H9 (cell line): ENCODE measurements at regions not wholly inside any gene's neighbourhood (a gene's known extent, or its start where the extent isn't known, plus 50 kb on each side); places are given as distances from the start of the nearest gene placed in this dataset.

Experiments used
- DNase-seq: peaks from one replicate; pipeline ENCODE4 v3.0.0-alpha.2; 2017
- H2AFZ ChIP-seq: one replicate; pipeline ENCODE4 v1.6.1; 2013; ENCODE audit warnings: mild to moderate bottlenecking, low read length, control low read depth, moderate library complexity
- H2AK5ac ChIP-seq: 2 replicates; pipeline ENCODE4 v1.6.1; 2013; ENCODE audit warnings: low read length, control low read depth, mixed read lengths; ENCODE audit not compliant: insufficient read length
- H2BK120ac ChIP-seq: one replicate; pipeline ENCODE4 v1.6.1; 2013; ENCODE audit warnings: low read depth, mild to moderate bottlenecking, low read length, control low read depth, inconsistent platforms; ENCODE audit not compliant: poor library complexity, severe bottlenecking
- H2BK12ac ChIP-seq: 2 replicates; pipeline ENCODE4 v1.6.1; 2013; ENCODE audit warnings: low read length, control low read depth, mixed read lengths, low read depth; ENCODE audit not compliant: insufficient read length
- H2BK15ac ChIP-seq: 2 replicates; pipeline ENCODE4 v1.6.1; 2013; ENCODE audit warnings: low read depth, low read length, control low read depth
- H2BK20ac ChIP-seq: one replicate; pipeline ENCODE4 v1.6.1; 2013; ENCODE audit warnings: low read depth, mild to moderate bottlenecking, low read length, control low read depth, inconsistent platforms; ENCODE audit not compliant: poor library complexity, severe bottlenecking
- H2BK5ac ChIP-seq: 2 replicates; pipeline ENCODE4 v1.6.1; 2013; ENCODE audit warnings: low read length, control low read depth, mixed read lengths; ENCODE audit not compliant: insufficient read length
- H3K14ac ChIP-seq: 2 replicates; pipeline ENCODE4 v1.6.1; 2013; ENCODE audit warnings: low read length, control low read depth; ENCODE audit not compliant: insufficient read depth
- H3K18ac ChIP-seq: 2 replicates; pipeline ENCODE4 v1.6.1; 2013; ENCODE audit warnings: low read depth, mild to moderate bottlenecking, mixed read lengths, low read length, control low read depth; ENCODE audit not compliant: insufficient read length
- H3K23ac ChIP-seq: 2 replicates; pipeline ENCODE4 v1.6.1; 2013; ENCODE audit warnings: low read length, control low read depth, mixed read lengths, low read depth; ENCODE audit not compliant: insufficient read length
- H3K23me2 ChIP-seq: 2 replicates; pipeline ENCODE4 v1.6.1; 2013; ENCODE audit warnings: low read depth, mild to moderate bottlenecking, mixed read lengths, low read length, control low read depth; ENCODE audit not compliant: insufficient read length, poor library complexity, severe bottlenecking
- H3K27ac ChIP-seq: 2 replicates; pipeline ENCODE4 v1.5.1; 2013; ENCODE audit warnings: low read length, control low read depth, mixed read lengths, low read depth; ENCODE audit not compliant: insufficient read length
- H3K27me3 ChIP-seq: 2 replicates; pipeline ENCODE4 v1.6.1; 2013; ENCODE audit warnings: low read length, control low read depth, inconsistent platforms; ENCODE audit not compliant: insufficient read depth
- H3K4ac ChIP-seq: 2 replicates; pipeline ENCODE4 v1.6.1; 2013; ENCODE audit warnings: low read depth, mild to moderate bottlenecking, control low read depth, inconsistent platforms, low read length, moderate library complexity
- H3K4me1 ChIP-seq: 2 replicates; pipeline ENCODE4 v1.6.1; 2013; ENCODE audit warnings: low read length, control low read depth, inconsistent platforms; ENCODE audit not compliant: insufficient read depth
- H3K4me2 ChIP-seq: 2 replicates; pipeline ENCODE4 v1.6.1; 2013; ENCODE audit warnings: low read length, control low read depth, mixed read lengths; ENCODE audit not compliant: insufficient read length, insufficient read depth
- H3K56ac ChIP-seq: 2 replicates; pipeline ENCODE4 v1.6.1; 2013; ENCODE audit warnings: low read depth, mild to moderate bottlenecking, mixed read lengths, low read length, control low read depth; ENCODE audit not compliant: insufficient read length
- H3K79me1 ChIP-seq: 2 replicates; pipeline ENCODE4 v1.6.1; 2013; ENCODE audit warnings: low read depth, mild to moderate bottlenecking, moderate library complexity, low read length, control low read depth, inconsistent platforms; ENCODE audit not compliant: insufficient read depth, poor library complexity, severe bottlenecking
- H3K79me2 ChIP-seq: 2 replicates; pipeline ENCODE4 v1.6.1; 2013; ENCODE audit warnings: low read length, control low read depth, inconsistent platforms; ENCODE audit not compliant: insufficient read depth
- H3K9ac ChIP-seq: 2 replicates; pipeline ENCODE4 v1.6.1; 2013; ENCODE audit warnings: low read length, control low read depth, mixed read lengths; ENCODE audit not compliant: insufficient read length; ENCODE audit errors: extremely low read depth
- H3K9me3 ChIP-seq: one replicate; pipeline ENCODE4 v1.6.1; 2013; ENCODE audit warnings: low read depth, low read length, inconsistent platforms; ENCODE audit not compliant: control insufficient read depth
- H3T11ph ChIP-seq: one replicate; pipeline ENCODE4 v1.6.1; 2013; ENCODE audit warnings: mild to moderate bottlenecking, low read length, control low read depth, inconsistent platforms
- H4K20me1 ChIP-seq: one replicate; pipeline ENCODE4 v1.6.1; 2013; ENCODE audit not compliant: control insufficient read depth, insufficient read length, insufficient read depth
- H4K5ac ChIP-seq: 2 replicates; pipeline ENCODE4 v1.6.1; 2013; ENCODE audit warnings: low read depth, mild to moderate bottlenecking, mixed read lengths, low read length, control low read depth; ENCODE audit not compliant: insufficient read length
- H4K8ac ChIP-seq: replicated peaks from 2 replicates; pipeline ENCODE4 v1.6.1; 2013; ENCODE audit warnings: low read length, control low read depth, mixed read lengths, low read depth; ENCODE audit not compliant: insufficient read length
- H4K91ac ChIP-seq: 2 replicates; pipeline ENCODE4 v1.6.1; 2013; ENCODE audit warnings: low read depth, mild to moderate bottlenecking, moderate library complexity, mixed read lengths, low read length, control low read depth; ENCODE audit not compliant: insufficient read length
- H3K27ac Mint-ChIP-seq, 3 experiments: 2 replicates in 2 of 3; 3 replicates in 1 of 3; pipeline ENCODE4 v1.8.0; 2020 to 2021; ENCODE audit warnings: mixed read lengths in 3 of 3, mild to moderate bottlenecking in 1 of 3, moderate library complexity in 1 of 3
- H3K27me3 Mint-ChIP-seq: 2 replicates; pipeline ENCODE4 v1.8.0; 2021; ENCODE audit warnings: low read depth, mild to moderate bottlenecking, moderate library complexity, mixed read lengths
- H3K36me3 Mint-ChIP-seq, 3 experiments: 2 replicates in 2 of 3; 3 replicates in 1 of 3; pipeline ENCODE4 v1.8.0; 2020 to 2021; ENCODE audit warnings: low read depth in 3 of 3, mixed read lengths in 3 of 3; ENCODE audit not compliant: insufficient read depth in 1 of 3
- H3K4me1 Mint-ChIP-seq, 2 experiments: 2 replicates each; pipeline ENCODE4 v1.8.0; 2020; ENCODE audit warnings: mixed read lengths in 2 of 2
- H3K4me3 Mint-ChIP-seq, 2 experiments: 2 replicates in 1 of 2; 3 replicates in 1 of 2; pipeline ENCODE4 v1.8.0; 2020 to 2021; ENCODE audit warnings: mild to moderate bottlenecking in 2 of 2, mixed read lengths in 2 of 2, moderate library complexity in 1 of 2
- H3K9me3 Mint-ChIP-seq, 2 experiments: 2 replicates in 1 of 2; 3 replicates in 1 of 2; pipeline ENCODE4 v1.8.0; 2020; ENCODE audit warnings: mild to moderate bottlenecking in 2 of 2, mixed read lengths in 2 of 2, moderate library complexity in 1 of 2
- WGBS: extraction: QIAGEN DNeasy Blood & Tissue Kit; methylation state at CpG from one replicate; pipeline ENCODE4 v1.1.7; 2013; ENCODE audit warnings: missing lambda C conversion rate, low lambda C conversion rate, mixed read lengths; ENCODE audit not compliant: insufficient read length; ENCODE audit errors: extremely low coverage; 5-methylcytosine and 5-hydroxymethylcytosine counted together
- TF ChIP-seq, protein P1 (sequence below): fragments of 200-600 bp; sonication (generic); conservative IDR thresholded peaks from 3 replicates; pipeline ENCODE4 v1.8.0; 2021; ENCODE audit warnings: antibody characterized with exemption, mild to moderate bottlenecking

DNA sequence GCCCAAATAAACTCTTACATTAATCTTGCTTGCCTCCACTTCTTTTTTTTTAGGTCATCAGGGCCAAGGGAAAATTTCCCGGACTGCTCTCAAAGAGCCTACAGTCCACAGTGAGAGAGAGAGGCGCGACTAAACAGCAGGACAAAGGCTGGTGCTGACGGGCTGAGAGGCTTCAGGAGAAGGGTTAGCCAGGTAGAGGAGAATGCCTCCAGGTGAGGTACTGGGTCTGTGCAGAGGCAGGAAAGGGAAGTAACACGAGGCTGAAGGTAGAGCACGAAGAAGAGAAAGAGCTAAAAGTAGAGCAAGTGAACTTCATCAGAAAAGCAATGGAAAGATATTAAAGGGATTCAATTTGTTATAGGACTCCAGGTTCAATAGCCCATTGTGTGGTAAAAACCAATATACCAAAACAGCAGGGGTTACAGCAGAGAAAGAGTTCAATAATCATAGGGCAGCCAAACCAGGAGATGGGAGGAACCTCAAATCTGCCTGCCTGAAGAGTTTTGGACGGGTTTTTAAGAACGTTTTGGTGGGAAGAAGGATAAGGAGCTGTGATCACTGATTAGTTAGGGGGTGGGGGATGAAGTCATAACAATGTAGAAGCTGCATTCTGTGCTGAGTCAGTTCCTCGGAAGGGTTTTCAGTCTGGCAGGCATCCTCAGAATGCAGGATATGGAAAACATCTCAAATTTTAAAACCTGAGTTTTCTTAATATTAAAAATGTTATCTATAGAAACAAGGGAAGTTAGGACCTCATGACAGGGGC lies 171.5 kb downstream of the AKR1D1 start:
- no peak overlapping the region for H3K9ac ChIP-seq
- WGBS: 100% methylated on average over 1 of the region's 9 CpGs
- no peak overlapping the region for H3K4ac ChIP-seq
- peak overlapping the region; percentile 67 for H3K27ac ChIP-seq
- H3K23ac ChIP-seq: no peak overlapping the region
- H3K27ac Mint-ChIP-seq: peak overlapping the region; percentile 87 to 91 (median 88)
- TF ChIP-seq, protein P1, sequence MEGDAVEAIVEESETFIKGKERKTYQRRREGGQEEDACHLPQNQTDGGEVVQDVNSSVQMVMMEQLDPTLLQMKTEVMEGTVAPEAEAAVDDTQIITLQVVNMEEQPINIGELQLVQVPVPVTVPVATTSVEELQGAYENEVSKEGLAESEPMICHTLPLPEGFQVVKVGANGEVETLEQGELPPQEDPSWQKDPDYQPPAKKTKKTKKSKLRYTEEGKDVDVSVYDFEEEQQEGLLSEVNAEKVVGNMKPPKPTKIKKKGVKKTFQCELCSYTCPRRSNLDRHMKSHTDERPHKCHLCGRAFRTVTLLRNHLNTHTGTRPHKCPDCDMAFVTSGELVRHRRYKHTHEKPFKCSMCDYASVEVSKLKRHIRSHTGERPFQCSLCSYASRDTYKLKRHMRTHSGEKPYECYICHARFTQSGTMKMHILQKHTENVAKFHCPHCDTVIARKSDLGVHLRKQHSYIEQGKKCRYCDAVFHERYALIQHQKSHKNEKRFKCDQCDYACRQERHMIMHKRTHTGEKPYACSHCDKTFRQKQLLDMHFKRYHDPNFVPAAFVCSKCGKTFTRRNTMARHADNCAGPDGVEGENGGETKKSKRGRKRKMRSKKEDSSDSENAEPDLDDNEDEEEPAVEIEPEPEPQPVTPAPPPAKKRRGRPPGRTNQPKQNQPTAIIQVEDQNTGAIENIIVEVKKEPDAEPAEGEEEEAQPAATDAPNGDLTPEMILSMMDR: no peak
- peak overlapping the region; percentile 92 for H2BK20ac ChIP-seq
- no peaks in the 10 kb centered on the region for H3K79me2 ChIP-seq
- no peaks in the 10 kb centered on the region for H3K23me2 ChIP-seq
- no peak overlapping the region for H3T11ph ChIP-seq
- peak overlapping the region; percentile 6 for H3K18ac ChIP-seq
- peaks cover 3% of the 10 kb centered on the region; the same call in 1 of the 2 replicates for H3K4me1 ChIP-seq
- H3K27me3 ChIP-seq: no peaks in the 10 kb centered on the region
- H3K36me3 Mint-ChIP-seq: peaks cover 2 to 15% (median 12%) of the 10 kb centered on the region in 3 experiments; a peak in 6 of 7 replicates
- no peak overlapping the region for H4K8ac ChIP-seq
- H3K56ac ChIP-seq: peak overlapping the region; percentile 4
- no peak overlapping the region for H2AFZ ChIP-seq
- H2BK5ac ChIP-seq: no peak overlapping the region
- H3K27me3 Mint-ChIP-seq: no peaks in the 10 kb centered on the region
- H3K4me1 Mint-ChIP-seq: peaks cover 50 to 56% of the 10 kb centered on the region in 2 experiments
- no peaks in the 10 kb centered on the region for H3K79me1 ChIP-seq
- no peak overlapping the region for H2BK120ac ChIP-seq
- H2BK15ac ChIP-seq: no peak overlapping the region
- peak; percentile 52 for DNase-seq
- H3K14ac ChIP-seq: peak overlapping the region; percentile 1; the same call in 1 of the 2 replicates
- H3K4me3 Mint-ChIP-seq: no peak overlapping the region; a peak in 1 of 5 replicates
- H4K5ac ChIP-seq: no peak overlapping the region
- H3K9me3 Mint-ChIP-seq: peaks cover 2 to 13% of the 10 kb centered on the region in 2 experiments
- no peak overlapping the region for H2AK5ac ChIP-seq
- H2BK12ac ChIP-seq: peak overlapping the region; percentile 15
- no peak overlapping the region for H3K4me2 ChIP-seq
- no peaks in the 10 kb centered on the region for H4K20me1 ChIP-seq
- no peak overlapping the region for H4K91ac ChIP-seq
- H3K9me3 ChIP-seq: no peaks in the 10 kb centered on the region
